Neural cell (in vitro differentiated cells): ENCODE measurements at regions not wholly inside any gene's neighbourhood (a gene's known extent, or its start where the extent isn't known, plus 50 kb on each side); places are given as distances from the start of the nearest gene placed in this dataset.

Experiments
- EP300 ChIP-seq: fragments of 450-650 bp; conservative IDR thresholded peaks from 2 replicates; pipeline ENCODE4 v1.6.1; 2014; ENCODE audit warnings: antibody characterized with exemption, mild to moderate bottlenecking, moderate library complexity; ENCODE audit not compliant: poor library complexity, severe bottlenecking
- EZH2 ChIP-seq: fragments of 200-600, 300-800 bp; shearing (Covaris generic), sonication (generic); IDR thresholded peaks from 2 replicates; pipeline ENCODE4 v1.6.1; 2014; ENCODE audit warnings: antibody characterized with exemption, low read length, borderline replicate concordance, mild to moderate bottlenecking; ENCODE audit not compliant: insufficient read depth, poor library complexity, severe bottlenecking
- MXI1 ChIP-seq: fragments of 450-650 bp; conservative IDR thresholded peaks from 2 replicates; pipeline ENCODE4 v1.6.1; 2014; ENCODE audit warnings: antibody characterized with exemption, mild to moderate bottlenecking; ENCODE audit not compliant: poor library complexity, severe bottlenecking
- POLR2AphosphoS5 ChIP-seq: IDR thresholded peaks from 2 replicates; pipeline ENCODE4 v1.6.1; 2012
- SMC3 ChIP-seq: fragments of 450-650 bp; conservative IDR thresholded peaks from 2 replicates; pipeline ENCODE4 v1.6.1; 2014; ENCODE audit warnings: antibody characterized with exemption, mild to moderate bottlenecking, moderate library complexity; ENCODE audit not compliant: poor library complexity
- TF ChIP-seq, protein P1 (sequence below): fragments of 450-650 bp; IDR thresholded peaks from 2 replicates; pipeline ENCODE4 v1.5.1; 2014; ENCODE audit warnings: antibody characterized with exemption, mild to moderate bottlenecking, moderate library complexity; ENCODE audit not compliant: poor library complexity, severe bottlenecking
- TF ChIP-seq, protein P2 (sequence below): IDR thresholded peaks from 2 replicates; pipeline ENCODE4 v1.6.1; 2012; ENCODE audit warnings: borderline replicate concordance

DNA sequence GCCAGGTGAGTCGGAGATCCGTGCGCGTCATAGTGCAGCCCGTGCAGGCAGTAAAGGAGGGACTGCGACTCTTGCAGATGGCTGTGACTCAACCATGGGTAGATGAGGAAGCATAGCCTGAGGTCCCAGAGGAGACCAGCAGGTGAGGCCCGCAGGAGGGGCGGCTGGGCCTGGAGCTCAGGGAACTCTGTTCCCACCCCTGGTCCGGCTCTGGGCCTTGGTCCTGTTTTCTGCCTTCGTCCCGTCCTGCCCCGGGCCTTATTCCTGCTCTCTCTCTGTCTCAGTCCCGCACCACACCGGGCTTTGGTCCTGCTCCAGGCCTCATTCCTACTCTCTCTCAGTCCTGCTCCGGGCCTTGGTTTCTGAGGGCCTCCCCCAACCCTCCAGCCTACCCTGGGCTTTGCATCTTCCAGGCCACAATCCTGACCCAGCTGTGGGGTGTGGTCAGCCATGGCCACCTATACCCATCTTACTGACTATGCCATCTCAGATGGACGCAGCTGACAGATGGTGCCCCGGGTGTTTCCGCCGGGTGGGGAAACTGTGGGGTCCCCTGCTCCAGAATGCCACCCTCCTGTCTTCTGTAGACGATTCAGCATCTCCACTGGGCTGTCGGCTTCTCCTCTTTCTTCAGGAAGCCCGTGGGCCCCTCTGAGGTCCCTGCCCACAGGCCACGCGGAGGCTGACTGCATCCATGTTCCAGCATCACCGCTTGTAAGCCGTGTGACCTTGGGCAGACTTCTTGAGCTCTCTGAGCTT, 1134.1 kb downstream of the BRD1 start:
- TF ChIP-seq, protein P1, sequence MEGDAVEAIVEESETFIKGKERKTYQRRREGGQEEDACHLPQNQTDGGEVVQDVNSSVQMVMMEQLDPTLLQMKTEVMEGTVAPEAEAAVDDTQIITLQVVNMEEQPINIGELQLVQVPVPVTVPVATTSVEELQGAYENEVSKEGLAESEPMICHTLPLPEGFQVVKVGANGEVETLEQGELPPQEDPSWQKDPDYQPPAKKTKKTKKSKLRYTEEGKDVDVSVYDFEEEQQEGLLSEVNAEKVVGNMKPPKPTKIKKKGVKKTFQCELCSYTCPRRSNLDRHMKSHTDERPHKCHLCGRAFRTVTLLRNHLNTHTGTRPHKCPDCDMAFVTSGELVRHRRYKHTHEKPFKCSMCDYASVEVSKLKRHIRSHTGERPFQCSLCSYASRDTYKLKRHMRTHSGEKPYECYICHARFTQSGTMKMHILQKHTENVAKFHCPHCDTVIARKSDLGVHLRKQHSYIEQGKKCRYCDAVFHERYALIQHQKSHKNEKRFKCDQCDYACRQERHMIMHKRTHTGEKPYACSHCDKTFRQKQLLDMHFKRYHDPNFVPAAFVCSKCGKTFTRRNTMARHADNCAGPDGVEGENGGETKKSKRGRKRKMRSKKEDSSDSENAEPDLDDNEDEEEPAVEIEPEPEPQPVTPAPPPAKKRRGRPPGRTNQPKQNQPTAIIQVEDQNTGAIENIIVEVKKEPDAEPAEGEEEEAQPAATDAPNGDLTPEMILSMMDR, result no peak
- no peak for TF ChIP-seq EZH2
- TF ChIP-seq MXI1, result no peak
- no peak for TF ChIP-seq POLR2AphosphoS5
- no peak for TF ChIP-seq EP300
- TF ChIP-seq, protein P2, sequence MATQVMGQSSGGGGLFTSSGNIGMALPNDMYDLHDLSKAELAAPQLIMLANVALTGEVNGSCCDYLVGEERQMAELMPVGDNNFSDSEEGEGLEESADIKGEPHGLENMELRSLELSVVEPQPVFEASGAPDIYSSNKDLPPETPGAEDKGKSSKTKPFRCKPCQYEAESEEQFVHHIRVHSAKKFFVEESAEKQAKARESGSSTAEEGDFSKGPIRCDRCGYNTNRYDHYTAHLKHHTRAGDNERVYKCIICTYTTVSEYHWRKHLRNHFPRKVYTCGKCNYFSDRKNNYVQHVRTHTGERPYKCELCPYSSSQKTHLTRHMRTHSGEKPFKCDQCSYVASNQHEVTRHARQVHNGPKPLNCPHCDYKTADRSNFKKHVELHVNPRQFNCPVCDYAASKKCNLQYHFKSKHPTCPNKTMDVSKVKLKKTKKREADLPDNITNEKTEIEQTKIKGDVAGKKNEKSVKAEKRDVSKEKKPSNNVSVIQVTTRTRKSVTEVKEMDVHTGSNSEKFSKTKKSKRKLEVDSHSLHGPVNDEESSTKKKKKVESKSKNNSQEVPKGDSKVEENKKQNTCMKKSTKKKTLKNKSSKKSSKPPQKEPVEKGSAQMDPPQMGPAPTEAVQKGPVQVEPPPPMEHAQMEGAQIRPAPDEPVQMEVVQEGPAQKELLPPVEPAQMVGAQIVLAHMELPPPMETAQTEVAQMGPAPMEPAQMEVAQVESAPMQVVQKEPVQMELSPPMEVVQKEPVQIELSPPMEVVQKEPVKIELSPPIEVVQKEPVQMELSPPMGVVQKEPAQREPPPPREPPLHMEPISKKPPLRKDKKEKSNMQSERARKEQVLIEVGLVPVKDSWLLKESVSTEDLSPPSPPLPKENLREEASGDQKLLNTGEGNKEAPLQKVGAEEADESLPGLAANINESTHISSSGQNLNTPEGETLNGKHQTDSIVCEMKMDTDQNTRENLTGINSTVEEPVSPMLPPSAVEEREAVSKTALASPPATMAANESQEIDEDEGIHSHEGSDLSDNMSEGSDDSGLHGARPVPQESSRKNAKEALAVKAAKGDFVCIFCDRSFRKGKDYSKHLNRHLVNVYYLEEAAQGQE, result no peak
- TF ChIP-seq SMC3, result no peak
